ENCODE measurements at regions not wholly inside any gene's neighbourhood (a gene's known extent, or its start where the extent isn't known, plus 50 kb on each side); places are given as distances from the start of the nearest gene placed in this dataset.

DNA sequence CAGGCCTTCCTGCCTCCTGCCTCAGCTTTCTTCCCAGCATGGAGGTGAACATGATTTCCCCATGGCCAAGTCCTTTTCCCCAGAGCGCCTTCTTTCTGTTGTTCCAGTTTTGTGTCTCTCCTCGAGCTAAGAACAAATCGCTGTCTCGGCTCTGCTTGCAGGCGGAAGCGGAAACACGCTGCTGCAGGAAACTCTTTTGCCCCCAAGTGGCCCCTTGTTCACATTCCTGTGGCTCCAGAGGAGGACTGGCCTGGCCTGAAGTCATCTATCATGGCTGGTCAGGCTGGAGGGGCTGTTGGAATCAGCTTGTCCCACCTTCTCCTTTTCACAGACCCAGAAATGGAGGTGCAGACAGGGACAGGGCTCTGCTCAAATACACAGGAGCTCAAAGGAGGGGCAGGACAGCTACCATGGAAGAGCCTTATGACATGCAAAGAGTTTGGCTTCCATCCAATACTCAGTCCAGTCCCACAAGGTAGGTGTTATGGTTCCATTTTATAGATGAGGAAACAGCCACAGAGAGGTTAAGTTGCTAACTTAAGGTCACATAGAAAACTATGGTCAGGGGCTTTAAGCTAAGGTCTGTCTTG lies 182.2 kb upstream of the SYT13 start:
- TF ChIP-seq GATA2 (IDR thresholded peaks at IDR 0.05; ENCODE audit: low read depth, low read length) (no peak), GATA3 (IDR thresholded peaks at IDR 0.05; ENCODE audit: low read depth, low read length) (no peak)
